CD4-positive, alpha-beta T cell treated with Interleukin-17A for 4 hours (primary cell): ENCODE measurements at regions not wholly inside any gene's neighbourhood (a gene's known extent, or its start where the extent isn't known, plus 50 kb on each side); places are given as distances from the start of the nearest gene placed in this dataset.
A peak's percentile ranks its signal among the peaks of the same experiment; 100 is the strongest.
"Not testable (repeated sequence)": the region's sequence is repeated elsewhere in the genome, so short reads cannot be mapped to it uniquely, and the experiment has no call there.

Experiments
- DNase-seq: peaks from one replicate; pipeline ENCODE4 v3.0.0-alpha.2; 2020; ENCODE audit warnings: mixed read lengths

DNA sequence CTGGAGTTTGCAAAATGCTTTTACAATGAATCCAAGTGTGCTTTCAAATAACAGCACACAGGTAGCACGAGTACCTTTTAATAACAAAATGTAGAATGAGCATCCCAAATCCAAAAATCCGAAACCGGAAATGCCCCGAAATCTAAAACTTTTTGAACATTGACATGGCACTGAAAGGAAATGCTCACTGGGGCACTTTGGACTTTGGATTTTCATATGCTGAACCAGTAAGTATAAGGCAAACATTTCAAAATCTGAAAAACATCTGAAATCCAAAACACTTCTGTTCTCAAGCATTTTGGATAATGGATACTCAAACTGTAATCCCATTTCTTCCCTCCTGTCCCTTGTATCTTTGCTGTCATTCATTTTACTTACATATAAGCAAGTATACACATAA is 50.1 kb downstream of the GCNT4 start:
- DNase-seq, result no peak

DNA sequence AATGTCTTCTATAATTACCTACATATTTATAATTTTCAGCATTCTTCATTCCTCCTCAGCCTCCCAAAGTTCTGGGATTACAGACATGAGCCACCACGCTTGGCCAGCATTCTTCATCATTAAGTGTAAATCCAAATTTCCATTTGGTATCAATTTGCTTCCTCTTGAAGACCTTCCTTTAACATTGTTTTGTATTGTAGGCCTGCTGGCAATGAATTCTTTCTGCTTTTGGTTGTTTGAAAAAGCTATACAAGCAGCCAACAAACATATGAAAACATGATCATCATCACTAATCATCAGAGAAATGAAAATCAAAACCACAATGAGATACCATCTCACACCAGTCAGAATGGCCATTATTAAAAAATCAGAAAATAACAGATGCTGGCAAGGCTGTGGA is 56.4 kb downstream of the GCNT4 start:
- no peak for DNase-seq

GRCh38 chr5:74994826-74995225 is 57.5 kb downstream of the GCNT4 start:
- DNase-seq, result no peak

- DNase-seq, result no peak
Observed at GRCh38 chr5:74993743-74994142, 58.6 kb downstream of the GCNT4 start.

DNA sequence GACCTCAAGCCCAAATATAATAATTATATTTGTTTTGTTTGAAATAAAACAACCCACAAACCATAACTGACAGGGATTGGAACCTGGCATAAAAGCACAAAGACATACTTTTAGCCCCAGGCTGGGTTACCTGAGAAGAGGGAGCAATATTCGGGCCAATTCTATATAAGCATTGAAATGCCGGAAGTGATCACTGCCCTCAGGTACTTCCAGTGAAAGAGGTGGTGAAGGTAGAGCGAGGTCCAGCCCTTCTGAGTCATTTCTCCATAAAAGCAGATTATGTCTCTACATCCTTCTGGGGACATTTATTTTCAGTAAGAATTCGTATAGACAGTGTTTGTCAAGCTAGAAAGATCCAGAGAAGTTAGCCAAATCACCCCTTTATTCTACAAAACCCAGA is 59.6 kb downstream of the GCNT4 start:
- DNase-seq, result no peak

GRCh38 chr5:74991522-74991921 is 60.8 kb downstream of the GCNT4 start:
- no peak for DNase-seq

GRCh38 chr5:74990194-74990593 is 62.2 kb downstream of the GCNT4 start:
- no peak for DNase-seq

- DNase-seq, result no peak
Observed at GRCh38 chr5:74988273-74988983, 63.9 kb downstream of the GCNT4 start.

DNA sequence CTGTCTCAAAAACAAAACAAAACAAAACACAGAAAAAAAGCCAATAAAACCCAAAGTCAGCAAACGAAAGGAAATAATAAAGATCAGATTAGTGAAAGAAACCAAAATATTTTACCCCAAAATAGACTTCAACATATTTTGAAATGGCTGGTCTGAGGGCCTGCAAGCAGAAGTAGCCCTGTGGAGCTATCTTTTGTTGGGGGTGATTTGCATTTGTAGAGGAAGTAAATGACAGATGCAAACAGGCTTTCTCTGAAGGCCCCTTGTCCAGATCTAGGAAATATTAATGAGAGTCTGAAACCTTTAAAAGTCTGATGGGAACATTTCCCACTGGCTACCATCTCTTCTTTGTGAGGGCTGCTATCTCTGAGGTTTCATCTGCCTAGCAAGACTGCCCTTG is 74.0 kb downstream of the GCNT4 start:
- DNase-seq, result no peak

DNA sequence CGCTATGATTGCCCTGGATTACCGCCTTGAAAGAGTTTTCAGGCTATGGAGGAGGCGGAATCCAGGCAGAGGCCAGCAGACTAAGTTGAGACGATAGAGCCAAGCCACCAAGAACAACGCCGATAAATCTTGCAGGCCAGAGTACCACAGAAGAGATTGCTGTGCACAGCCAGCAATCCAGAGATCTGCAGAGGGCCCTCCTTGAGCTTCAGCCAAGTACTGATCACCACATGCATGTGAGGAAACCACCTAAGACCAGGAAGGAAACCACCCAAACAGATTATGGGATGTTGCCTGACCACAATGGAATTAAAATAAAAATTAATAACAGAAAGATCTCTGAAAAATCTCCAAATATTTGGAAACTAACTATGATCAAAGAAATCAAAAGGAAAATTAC is 74.9 kb downstream of the GCNT4 start:
- no peak for DNase-seq

DNA sequence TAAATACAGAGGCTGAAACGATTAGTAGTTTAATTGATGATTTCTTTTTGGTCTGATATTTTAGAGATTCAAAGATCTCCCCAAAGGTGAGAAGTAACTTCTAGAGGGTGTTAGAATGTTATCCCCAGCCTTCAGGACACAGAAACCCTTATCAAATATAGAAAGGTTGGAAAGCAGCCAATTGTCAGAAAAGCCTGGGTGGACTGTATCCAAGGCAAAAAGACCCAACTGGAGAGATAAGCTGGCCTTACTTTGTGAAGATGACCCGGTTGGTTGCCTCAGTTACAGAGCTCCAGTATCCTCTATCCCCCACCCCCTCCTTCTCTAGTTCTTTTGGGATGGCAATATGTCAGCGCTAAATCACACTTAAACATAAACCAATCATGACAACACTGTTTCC is 75.7 kb downstream of the GCNT4 start:
- DNase-seq, result no peak

DNA sequence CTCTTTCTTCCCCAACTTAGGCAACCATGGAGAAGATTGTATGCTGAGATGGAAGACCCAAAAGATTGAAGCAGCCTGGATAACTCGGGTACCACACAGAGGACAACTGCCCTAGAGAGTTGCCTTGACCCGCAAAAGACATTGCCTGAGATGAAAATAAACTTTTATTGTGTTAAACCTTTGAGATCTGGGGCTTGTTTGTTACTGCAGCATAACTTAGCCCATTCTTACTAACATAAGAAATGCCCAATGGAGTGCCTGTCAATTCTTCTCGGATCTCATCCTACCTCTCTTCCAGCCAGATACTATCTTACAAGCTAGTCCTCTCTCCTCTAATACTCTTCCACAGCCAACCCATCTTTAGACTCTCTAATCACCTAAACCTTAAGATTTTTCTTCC is 76.8 kb downstream of the GCNT4 start:
- DNase-seq, result no peak

- DNase-seq, result peak; percentile 38
Observed at GRCh38 chr5:74974451-74975091, 77.8 kb downstream of the GCNT4 start.

- DNase-seq, result no peak
Observed at GRCh38 chr5:74973694-74974093, 78.7 kb downstream of the GCNT4 start.

GRCh38 chr5:74971947-74972460 is 80.4 kb downstream of the GCNT4 start:
- no peak for DNase-seq

- DNase-seq, result not testable (repeated sequence)
Observed at GRCh38 chr5:74970891-74971290, 81.5 kb downstream of the GCNT4 start.

DNA sequence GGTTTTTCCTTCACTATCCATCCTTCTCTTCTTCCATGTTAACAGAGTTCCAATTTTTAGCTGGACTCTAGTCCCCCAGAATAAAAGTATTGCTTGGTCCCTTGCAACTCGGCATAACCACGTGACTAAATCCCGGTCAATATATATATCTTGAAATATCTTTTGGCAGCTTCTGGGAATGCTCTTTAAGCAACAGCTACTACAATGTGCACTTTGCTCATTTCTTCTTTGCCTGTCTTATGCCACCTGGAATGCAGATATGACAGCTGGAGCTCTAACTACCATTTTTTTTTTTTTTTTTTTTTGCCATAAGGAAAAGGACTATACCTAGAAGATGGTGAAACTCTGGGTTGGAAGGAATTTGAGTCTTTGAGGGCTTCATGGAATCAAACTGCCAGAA is 82.6 kb downstream of the GCNT4 start:
- DNase-seq, result no peak

DNA sequence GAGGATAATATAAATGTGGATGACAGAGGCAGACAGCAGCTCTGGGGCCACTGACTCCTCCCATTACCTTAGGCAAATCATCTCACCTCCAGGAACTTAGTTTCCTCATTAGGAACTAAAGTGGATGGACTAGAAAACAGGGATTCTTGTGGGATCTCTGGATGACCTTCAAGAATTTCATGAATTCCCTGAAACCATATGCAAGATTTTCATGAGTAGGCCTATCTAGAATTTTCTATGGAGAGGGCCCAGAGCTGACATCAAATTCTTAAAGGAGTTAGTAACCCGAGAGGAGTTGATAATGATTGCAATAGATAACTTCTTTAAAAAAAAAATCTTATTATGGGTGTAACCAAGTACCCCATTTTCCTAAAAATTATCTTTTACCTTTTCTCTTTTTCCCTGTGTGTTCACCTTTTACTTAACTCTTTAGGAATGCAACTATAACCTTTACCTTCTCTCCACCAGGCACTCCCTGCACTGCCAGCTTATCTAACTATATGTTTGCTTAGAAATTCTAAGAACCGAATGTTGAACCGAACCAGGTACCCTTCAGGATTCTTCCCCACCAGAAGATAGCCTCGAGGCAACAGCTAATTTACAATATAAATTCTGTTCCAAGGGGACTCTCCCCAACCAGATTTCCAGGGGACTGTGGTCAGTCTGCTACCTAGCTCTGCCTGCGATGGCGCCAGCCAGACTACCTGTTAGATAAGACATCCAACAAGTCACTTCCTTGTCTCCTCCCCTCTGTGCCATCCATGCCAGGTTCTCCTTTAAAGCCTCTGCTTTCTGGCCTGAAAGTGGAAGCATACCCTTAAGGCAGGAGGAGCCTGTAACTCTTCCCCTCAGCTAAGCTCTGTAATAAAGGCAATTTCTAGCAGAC is 86.0 kb downstream of the GCNT4 start:
- DNase-seq, result no peak

GRCh38 chr5:74963407-74963806 is 89.0 kb downstream of the GCNT4 start:
- DNase-seq, result no peak

DNA sequence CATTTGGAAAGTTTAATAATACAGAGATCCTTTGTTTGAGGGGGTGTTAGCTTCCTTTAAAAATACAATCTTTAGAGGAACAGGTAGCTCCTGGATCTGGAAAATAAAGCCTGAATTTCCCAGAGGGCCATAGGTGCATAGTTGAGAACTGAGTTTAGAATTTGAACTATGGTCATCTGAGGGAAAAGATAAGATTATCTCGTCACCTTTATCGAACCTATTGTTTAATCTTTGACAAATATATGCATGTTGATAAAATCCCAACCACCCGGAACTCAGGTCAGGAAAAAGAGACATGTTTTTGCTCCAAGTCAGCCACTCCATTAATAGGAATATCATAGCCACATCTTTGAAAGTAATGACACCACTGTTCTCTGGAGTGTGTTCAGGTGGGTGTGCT is 91.7 kb upstream of the FAM169A start:
- no peak for DNase-seq

DNA sequence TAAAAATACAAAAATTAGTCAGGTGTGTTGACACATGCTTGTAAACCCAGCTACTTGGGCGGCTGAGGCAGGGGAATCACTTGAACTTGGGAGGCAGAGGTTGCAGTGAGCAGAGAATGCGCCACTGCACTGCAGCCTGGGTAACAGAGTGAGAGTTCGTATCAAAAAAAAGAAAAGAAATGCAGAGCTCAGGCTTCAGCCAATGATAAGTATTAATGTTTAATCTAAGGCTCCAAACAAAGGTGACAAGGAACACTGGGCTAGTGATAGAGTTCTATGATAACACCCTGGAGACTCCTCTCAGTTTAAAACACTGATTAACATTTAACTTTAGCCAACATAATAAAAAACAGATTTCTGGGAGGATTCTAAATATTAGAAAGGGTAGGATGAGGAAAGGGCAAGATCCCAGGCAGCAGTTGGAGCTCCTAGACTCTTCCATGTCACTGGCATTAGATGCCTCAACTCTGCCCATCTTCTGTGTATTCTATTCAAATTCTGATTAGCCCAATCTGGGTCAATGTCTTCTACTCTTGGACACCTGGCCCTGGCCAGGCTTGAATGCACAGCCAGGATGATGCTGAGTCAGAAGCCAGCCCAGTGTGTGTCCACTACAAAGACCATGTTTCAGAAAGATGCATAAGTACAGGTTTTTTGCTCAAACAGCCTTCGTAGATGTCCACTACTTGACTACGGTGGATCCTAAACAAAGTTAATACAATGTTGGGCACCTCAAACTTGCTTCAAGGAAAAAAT is 91.0 kb upstream of the FAM169A start:
- no peak for DNase-seq

- DNase-seq, result no peak
Observed at GRCh38 chr5:74956278-74956677, 90.1 kb upstream of the FAM169A start.

DNA sequence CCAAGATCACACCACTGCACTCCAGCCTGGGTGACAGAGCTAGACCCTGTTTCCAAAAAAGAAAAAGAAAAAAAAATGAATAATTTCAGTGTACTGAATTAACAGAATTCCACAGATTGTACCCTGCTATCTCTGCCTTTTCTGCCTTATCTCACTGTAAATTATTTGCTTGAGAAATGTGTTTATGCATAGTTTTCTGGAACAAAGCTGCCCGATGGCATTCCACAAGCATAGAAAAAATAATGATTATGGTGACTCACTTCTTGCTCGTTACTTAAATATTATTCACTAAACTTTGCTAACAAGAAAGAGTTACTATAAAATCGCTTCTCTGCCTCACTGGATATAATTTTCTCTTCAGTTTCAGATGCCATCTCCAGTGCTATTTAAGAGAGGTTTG is 88.7 kb upstream of the FAM169A start:
- DNase-seq, result no peak
